HG02798 (cell line): ENCODE measurements at regions not wholly inside any gene's neighbourhood (a gene's known extent, or its start where the extent isn't known, plus 50 kb on each side); places are given as distances from the start of the nearest gene placed in this dataset.

ENCODE experiments used
- ATAC-seq: cut with Tn5 transposase; IDR thresholded peaks from one replicate; pipeline ENCODE4 v1.9.1; 2021; ENCODE audit warnings: mild to moderate bottlenecking; ENCODE audit not compliant: unreplicated experiment, poor library complexity

- ATAC-seq, result no peak
Measured at GRCh38 chr1:102084771-102085535, 88.2 kb upstream of the OLFM3 start.

DNA sequence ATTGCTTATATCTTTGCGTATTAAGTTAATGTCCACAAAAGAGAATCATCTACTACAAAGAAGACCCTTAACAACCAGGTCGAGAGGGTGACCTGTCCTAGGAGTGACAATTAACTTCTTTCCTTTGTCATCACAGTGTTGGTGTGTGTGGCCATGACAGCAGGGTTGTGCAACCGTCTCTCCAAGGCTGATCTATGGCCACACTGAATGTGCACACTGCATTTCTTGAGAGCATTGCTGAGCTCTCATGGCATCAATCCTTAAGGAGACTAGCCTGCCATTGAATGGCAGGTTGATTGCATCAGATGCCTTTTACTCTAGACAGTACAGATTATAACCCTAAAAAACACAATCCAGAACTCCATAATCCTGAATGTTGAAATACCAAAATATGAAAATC is 86.5 kb upstream of the OLFM3 start:
- no peak for ATAC-seq

DNA sequence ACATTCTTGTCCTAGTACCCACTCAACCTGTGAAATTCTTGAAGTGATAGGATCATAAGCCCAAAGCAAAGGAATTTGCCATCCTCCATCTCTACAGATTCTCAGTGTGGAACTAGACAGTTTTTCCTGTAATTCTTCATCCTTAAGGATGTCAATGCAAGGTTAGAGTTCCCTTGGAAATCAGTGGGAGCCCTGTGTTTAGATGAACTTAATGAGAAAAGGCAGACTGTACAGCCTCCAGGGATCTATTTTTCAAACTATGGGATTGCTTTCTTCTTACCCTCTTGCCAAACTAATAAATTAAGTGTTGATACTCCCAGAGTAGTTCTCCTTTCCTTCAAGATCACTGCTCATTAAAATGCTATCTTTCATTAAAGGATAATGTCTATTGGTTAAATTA is 78.1 kb upstream of the OLFM3 start:
- no peak for ATAC-seq

DNA sequence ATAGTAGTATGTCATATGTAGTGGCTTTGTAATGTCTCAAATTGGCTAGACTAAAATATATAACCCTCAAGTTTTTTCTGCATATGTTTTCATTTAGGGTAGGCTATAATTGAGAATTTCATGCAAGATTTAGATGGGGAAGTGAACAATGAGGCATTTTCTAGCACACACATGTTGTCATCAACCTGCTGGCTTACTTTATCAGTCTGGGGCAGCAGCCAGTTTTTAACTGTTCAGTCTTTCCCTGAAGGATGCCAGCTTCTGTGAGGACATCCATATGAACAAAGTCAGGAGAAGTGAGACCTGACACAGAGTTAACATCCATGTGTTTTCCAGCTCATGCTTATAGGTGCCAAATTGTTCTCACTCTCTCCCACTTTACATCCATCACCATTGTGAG is 74.7 kb upstream of the OLFM3 start:
- no peak for ATAC-seq

- no peak for ATAC-seq
Measured at GRCh38 chr1:102050556-102050955, 53.8 kb upstream of the OLFM3 start.

GRCh38 chr1:102047724-102048123 is 51.0 kb upstream of the OLFM3 start:
- no peak for ATAC-seq
